Astrocyte (in vitro differentiated cells and primary cell): ENCODE measurements at regions not wholly inside any gene's neighbourhood (a gene's known extent, or its start where the extent isn't known, plus 50 kb on each side); places are given as distances from the start of the nearest gene placed in this dataset.

Experiments used
- DNase-seq: peaks from one replicate; pipeline ENCODE4 v3.0.0-alpha.2; 2010; ENCODE audit warnings: low read depth
- FAIRE-seq: peaks from 2 replicates; lab custom pipeline; 2011; peaks lifted over from hg19 to GRCh38; lab: Jason Lieb, UNC
- H2AFZ ChIP-seq: 2 replicates; pipeline ENCODE4 v1.6.0; 2012; ENCODE audit warnings: low read depth, low read length, inconsistent platforms
- H3K27ac ChIP-seq: 2 replicates; pipeline ENCODE4 v1.5.1; 2011; ENCODE audit warnings: low read depth, low read length, inconsistent platforms
- H3K27me3 ChIP-seq: 2 replicates; pipeline ENCODE4 v1.6.0; 2011; ENCODE audit warnings: low read length, inconsistent platforms; ENCODE audit not compliant: insufficient read depth
- H3K36me3 ChIP-seq: 2 replicates; pipeline ENCODE4 v1.5.1; 2011; ENCODE audit warnings: low read length, inconsistent platforms; ENCODE audit not compliant: insufficient read depth
- H3K4me1 ChIP-seq: 2 replicates; pipeline ENCODE4 v1.5.1; 2011; ENCODE audit warnings: low read length, inconsistent platforms; ENCODE audit not compliant: insufficient read depth
- H3K4me2 ChIP-seq: 2 replicates; pipeline ENCODE4 v1.6.0; 2012; ENCODE audit warnings: low read length, inconsistent platforms
- H3K4me3 ChIP-seq: 2 replicates; pipeline ENCODE4 v1.5.1; 2011; ENCODE audit warnings: low read depth, mild to moderate bottlenecking, low read length, inconsistent platforms; ENCODE audit not compliant: insufficient read depth
- H3K79me2 ChIP-seq: 2 replicates; pipeline ENCODE4 v1.6.0; 2012; ENCODE audit warnings: mild to moderate bottlenecking, low read length, inconsistent platforms; ENCODE audit not compliant: insufficient read depth
- H3K9ac ChIP-seq: 2 replicates; pipeline ENCODE4 v1.6.0; 2012; ENCODE audit warnings: mild to moderate bottlenecking, low read length, inconsistent platforms
- H3K9me3 ChIP-seq: 2 replicates; pipeline ENCODE4 v1.5.1; 2012; ENCODE audit warnings: low read depth, mild to moderate bottlenecking, low read length, inconsistent platforms; ENCODE audit not compliant: insufficient read depth
- H4K20me1 ChIP-seq: 2 replicates; pipeline ENCODE4 v1.6.0; 2012; ENCODE audit warnings: low read length, inconsistent platforms; ENCODE audit not compliant: insufficient read depth
- H3K27ac Mint-ChIP-seq: one replicate; pipeline ENCODE4 v1.8.0; 2021; ENCODE audit warnings: mild to moderate bottlenecking, mixed read lengths; ENCODE audit not compliant: unreplicated experiment
- H3K27me3 Mint-ChIP-seq: one replicate; pipeline ENCODE4 v1.8.0; 2021; ENCODE audit warnings: low read depth, mixed read lengths; ENCODE audit not compliant: unreplicated experiment
- H3K36me3 Mint-ChIP-seq: one replicate; pipeline ENCODE4 v1.8.0; 2021; ENCODE audit warnings: low read depth, mixed read lengths; ENCODE audit not compliant: unreplicated experiment
- H3K4me1 Mint-ChIP-seq: one replicate; pipeline ENCODE4 v1.8.0; 2021; ENCODE audit warnings: low read depth, mixed read lengths; ENCODE audit not compliant: unreplicated experiment
- H3K4me3 Mint-ChIP-seq: one replicate; pipeline ENCODE4 v1.8.0; 2021; ENCODE audit warnings: mild to moderate bottlenecking, moderate library complexity, mixed read lengths; ENCODE audit not compliant: unreplicated experiment
- H3K9me3 Mint-ChIP-seq: one replicate; pipeline ENCODE4 v1.8.0; 2021; ENCODE audit warnings: mild to moderate bottlenecking, mixed read lengths; ENCODE audit not compliant: unreplicated experiment
- EZH2 ChIP-seq: IDR thresholded peaks from 2 replicates; pipeline ENCODE4 v1.6.1; 2012; ENCODE audit warnings: mild to moderate bottlenecking, low read length, inconsistent platforms; ENCODE audit not compliant: insufficient read depth
- TF ChIP-seq, protein P1 (sequence below): IDR thresholded peaks from 2 replicates; pipeline ENCODE4 v1.5.1; 2011; ENCODE audit warnings: low read depth, mild to moderate bottlenecking, inconsistent platforms, low read length, moderate library complexity; ENCODE audit not compliant: insufficient read depth

GRCh38 chr10:124266468-124267230 lies 152.1 kb downstream of the OAT start:
- Mint-ChIP-seq H3K36me3 (peaks cover 3% of the 10 kb centered on the region), H3K4me1 (peaks cover 2% of the 10 kb centered on the region), H3K9me3 (peaks cover 2% of the 10 kb centered on the region), H3K27ac (peak overlapping the region; percentile 12), H3K4me3 (no peak overlapping the region), H3K27me3 (peaks cover 73% of the 10 kb centered on the region)
- Histone ChIP-seq H3K4me3 (no peak overlapping the region), H2AFZ (no peak overlapping the region), H3K9ac (no peak overlapping the region), H3K27ac (no peak overlapping the region), H3K4me1 (peaks cover 3% of the 10 kb centered on the region), H3K79me2 (no peaks in the 10 kb centered on the region), H3K36me3 (no peaks in the 10 kb centered on the region), H3K27me3 (peaks cover 6% of the 10 kb centered on the region), H3K4me2 (no peak overlapping the region), H3K9me3 (no peaks in the 10 kb centered on the region), H4K20me1 (no peaks in the 10 kb centered on the region)
- TF ChIP-seq, protein P1, sequence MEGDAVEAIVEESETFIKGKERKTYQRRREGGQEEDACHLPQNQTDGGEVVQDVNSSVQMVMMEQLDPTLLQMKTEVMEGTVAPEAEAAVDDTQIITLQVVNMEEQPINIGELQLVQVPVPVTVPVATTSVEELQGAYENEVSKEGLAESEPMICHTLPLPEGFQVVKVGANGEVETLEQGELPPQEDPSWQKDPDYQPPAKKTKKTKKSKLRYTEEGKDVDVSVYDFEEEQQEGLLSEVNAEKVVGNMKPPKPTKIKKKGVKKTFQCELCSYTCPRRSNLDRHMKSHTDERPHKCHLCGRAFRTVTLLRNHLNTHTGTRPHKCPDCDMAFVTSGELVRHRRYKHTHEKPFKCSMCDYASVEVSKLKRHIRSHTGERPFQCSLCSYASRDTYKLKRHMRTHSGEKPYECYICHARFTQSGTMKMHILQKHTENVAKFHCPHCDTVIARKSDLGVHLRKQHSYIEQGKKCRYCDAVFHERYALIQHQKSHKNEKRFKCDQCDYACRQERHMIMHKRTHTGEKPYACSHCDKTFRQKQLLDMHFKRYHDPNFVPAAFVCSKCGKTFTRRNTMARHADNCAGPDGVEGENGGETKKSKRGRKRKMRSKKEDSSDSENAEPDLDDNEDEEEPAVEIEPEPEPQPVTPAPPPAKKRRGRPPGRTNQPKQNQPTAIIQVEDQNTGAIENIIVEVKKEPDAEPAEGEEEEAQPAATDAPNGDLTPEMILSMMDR = no peak
- TF ChIP-seq EZH2 = no peak
- FAIRE-seq (no peak), DNase-seq (peak; percentile 32)

DNA sequence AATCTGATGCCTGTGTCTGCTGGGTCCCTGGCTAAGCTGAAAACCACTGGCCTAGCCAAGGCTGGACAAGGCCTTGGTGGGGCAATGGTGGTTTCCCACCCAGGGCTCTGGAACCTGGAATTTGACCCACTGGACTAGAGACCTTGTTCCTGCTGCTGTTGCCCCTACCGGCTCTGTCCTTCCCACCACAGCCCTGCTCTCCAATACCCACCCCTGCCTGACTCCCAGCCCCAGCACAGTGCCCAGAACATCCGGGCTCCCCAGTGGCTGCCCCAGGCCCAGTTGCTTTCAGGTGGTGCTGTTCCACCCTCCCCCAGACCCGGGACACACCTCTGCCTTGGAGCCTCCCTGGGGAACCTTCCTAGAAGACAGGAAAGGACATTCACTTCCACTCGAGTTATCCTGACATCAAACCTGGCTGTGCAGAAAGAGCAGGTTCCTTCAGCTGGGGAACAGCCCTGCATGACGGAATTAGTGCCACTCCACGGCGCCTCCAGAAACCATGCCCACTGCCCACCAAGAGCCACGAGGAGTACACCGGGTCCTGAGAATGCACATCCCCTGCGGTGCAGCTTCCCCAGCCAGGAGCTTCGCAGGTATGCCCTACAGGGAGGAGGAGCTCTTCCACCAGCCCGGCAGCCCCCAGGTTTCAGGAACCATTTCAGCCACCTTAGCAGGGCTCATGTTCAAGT lies 152.8 kb downstream of the OAT start:
- TF ChIP-seq, protein P1 = no peak
- no peak for TF ChIP-seq EZH2
- DNase-seq = no peak
- Histone ChIP-seq H3K4me3 (no peak overlapping the region), H4K20me1 (no peaks in the 10 kb centered on the region), H3K4me1 (peaks cover 3% of the 10 kb centered on the region), H3K4me2 (no peak overlapping the region), H2AFZ (no peak overlapping the region), H3K79me2 (no peaks in the 10 kb centered on the region), H3K9ac (no peak overlapping the region), H3K27ac (no peak overlapping the region), H3K27me3 (peaks cover 8% of the 10 kb centered on the region), H3K36me3 (no peaks in the 10 kb centered on the region), H3K9me3 (no peaks in the 10 kb centered on the region)
- Mint-ChIP-seq H3K36me3 (no peaks in the 10 kb centered on the region), H3K4me1 (peaks cover 2% of the 10 kb centered on the region), H3K27me3 (peaks cover 74% of the 10 kb centered on the region), H3K4me3 (no peak overlapping the region), H3K9me3 (peaks cover 2% of the 10 kb centered on the region), H3K27ac (no peak overlapping the region)
- no peak for FAIRE-seq

DNA sequence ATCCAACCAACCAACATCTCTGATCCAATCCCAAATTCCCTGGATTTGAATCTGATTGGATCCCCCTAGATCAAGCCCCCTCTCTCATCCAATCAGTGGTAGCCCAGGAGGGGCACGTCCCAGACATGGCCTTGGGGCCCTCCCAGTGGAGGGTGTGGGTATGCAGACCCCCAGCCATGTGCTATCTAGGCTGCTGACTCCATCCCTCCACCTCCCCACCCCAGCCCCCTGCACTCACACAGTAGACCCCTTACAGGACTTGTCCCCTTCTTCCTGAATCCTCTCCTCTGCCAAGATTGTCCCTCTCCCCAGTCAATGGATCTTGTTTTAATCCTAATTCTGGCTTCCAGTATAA lies 153.4 kb downstream of the OAT start:
- no peak for FAIRE-seq
- no peak overlapping the region for H3K27ac Mint-ChIP-seq
- TF ChIP-seq, protein P1 = no peak
- no peak for TF ChIP-seq EZH2

More for the DNA sequence above, 153.4 kb downstream of the OAT start:
- Histone ChIP-seq H3K9me3 (no peaks in the 10 kb centered on the region), H3K27ac (no peak overlapping the region), H3K79me2 (no peaks in the 10 kb centered on the region), H3K36me3 (no peaks in the 10 kb centered on the region), H3K27me3 (peaks cover 8% of the 10 kb centered on the region), H3K9ac (no peak overlapping the region), H2AFZ (no peak overlapping the region), H4K20me1 (no peaks in the 10 kb centered on the region), H3K4me2 (no peak overlapping the region), H3K4me1 (peaks cover 3% of the 10 kb centered on the region), H3K4me3 (no peak overlapping the region)
- no peak overlapping the region for H3K4me3 Mint-ChIP-seq
- H3K36me3 Mint-ChIP-seq = no peaks in the 10 kb centered on the region
- DNase-seq = no peak
- H3K4me1 Mint-ChIP-seq = peaks cover 2% of the 10 kb centered on the region
- peaks cover 73% of the 10 kb centered on the region for H3K27me3 Mint-ChIP-seq
- H3K9me3 Mint-ChIP-seq = peaks cover 3% of the 10 kb centered on the region
